ENCODE measurements at regions not wholly inside any gene's neighbourhood (a gene's known extent, or its start where the extent isn't known, plus 50 kb on each side); places are given as distances from the start of the nearest gene placed in this dataset.

- H4K91ac ChIP-seq (ENCODE audit: insufficient read length, low read depth, low read length): no peak overlapping the region
- H3K56ac ChIP-seq (ENCODE audit: insufficient read length, low read depth, low read length): no peak overlapping the region
- no peak overlapping the region for H2BK120ac ChIP-seq (ENCODE audit: low read depth, low read length, poor library complexity, severe bottlenecking)
- H3K18ac ChIP-seq (ENCODE audit: insufficient read length, low read depth, low read length): no peak overlapping the region
- no peak overlapping the region for H3K4me2 ChIP-seq (ENCODE audit: insufficient read depth, insufficient read length, low read length)
- H3K27ac ChIP-seq (ENCODE audit: insufficient read length, low read depth, low read length): no peak overlapping the region
- no peak overlapping the region for H3K4ac ChIP-seq (ENCODE audit: low read depth, low read length)
- H3K27ac Mint-ChIP-seq: no peak overlapping the region
- H3K4me1 ChIP-seq (ENCODE audit: insufficient read depth, low read length): no peaks in the 10 kb centered on the region
- no peaks in the 10 kb centered on the region for H3K79me2 ChIP-seq (ENCODE audit: insufficient read depth, low read length)
- H2BK20ac ChIP-seq (ENCODE audit: low read depth, low read length, poor library complexity, severe bottlenecking): no peak overlapping the region
- H2BK5ac ChIP-seq (ENCODE audit: insufficient read length, low read length): no peak overlapping the region
- H3T11ph ChIP-seq (ENCODE audit: low read length): no peak overlapping the region
- no peak overlapping the region for H4K5ac ChIP-seq (ENCODE audit: insufficient read length, low read depth, low read length)
- H2AK5ac ChIP-seq (ENCODE audit: insufficient read length, low read length): no peak overlapping the region
- H3K9ac ChIP-seq (ENCODE audit: extremely low read depth, insufficient read length, low read length): no peak overlapping the region
- H4K8ac ChIP-seq (replicated peaks; ENCODE audit: insufficient read length, low read depth, low read length): no peak overlapping the region
- H3K9me3 ChIP-seq (ENCODE audit: control insufficient read depth, low read depth, low read length): no peaks in the 10 kb centered on the region
- WGBS (ENCODE audit: extremely low coverage, insufficient read length, low lambda C conversion rate): no CpG with 5 or more reads among the region's 5 CpGs
- no peak overlapping the region for H3K4me3 Mint-ChIP-seq
- no peak overlapping the region for H3K14ac ChIP-seq (ENCODE audit: insufficient read depth, low read length)
- H2BK12ac ChIP-seq (ENCODE audit: insufficient read length, low read depth, low read length): no peak overlapping the region
- no peaks in the 10 kb centered on the region; a peak in 1 of 7 replicates for H3K36me3 Mint-ChIP-seq (ENCODE audit: insufficient read depth in 1 of 3, low read depth in 3 of 3)
- no peak overlapping the region for H3K23ac ChIP-seq (ENCODE audit: insufficient read length, low read depth, low read length)
- H3K23me2 ChIP-seq (ENCODE audit: insufficient read length, low read depth, low read length, poor library complexity, severe bottlenecking): no peaks in the 10 kb centered on the region
- H2BK15ac ChIP-seq (ENCODE audit: low read depth, low read length): no peak overlapping the region
- H3K9me3 Mint-ChIP-seq: no peaks in the 10 kb centered on the region; a peak in 1 of 5 replicates
- H3K79me1 ChIP-seq (ENCODE audit: insufficient read depth, low read depth, low read length, poor library complexity, severe bottlenecking): no peaks in the 10 kb centered on the region
- H3K27me3 ChIP-seq (ENCODE audit: insufficient read depth, low read length): no peaks in the 10 kb centered on the region
- no peak for DNase-seq
- no peaks in the 10 kb centered on the region for H3K27me3 Mint-ChIP-seq (ENCODE audit: low read depth)
- no peaks in the 10 kb centered on the region for H3K4me1 Mint-ChIP-seq
- no peaks in the 10 kb centered on the region for H4K20me1 ChIP-seq (ENCODE audit: control insufficient read depth, insufficient read depth, insufficient read length)
- no peak overlapping the region for H2AFZ ChIP-seq (ENCODE audit: low read length)
- TF ChIP-seq CTCF (conservative IDR thresholded peaks at IDR 0.05): no peak
These were observed 918.3 kb downstream of the ARAP2 start for GRCh38 chr4:35325908-35326453.

Measured in H9 (cell line).